Right atrium auricular region (tissue), 2 donors: ENCODE measurements at regions not wholly inside any gene's neighbourhood (a gene's known extent, or its start where the extent isn't known, plus 50 kb on each side); places are given as distances from the start of the nearest gene placed in this dataset.

Experiments used
- DNase-seq: peaks from one replicate; pipeline ENCODE4 v3.0.0-alpha.2; 2019; ENCODE audit warnings: low spot score
- H3K27ac ChIP-seq, 2 donors: fragments of 200-600 bp; sonication (generic); 1 replicate in 1 of 2; 2 replicates in 1 of 2; pipeline ENCODE4 v1.5.1; 2016 to 2019
- H3K27me3 ChIP-seq, 2 donors: fragments of 200-600 bp; sonication (generic); one replicate each; pipeline versions ENCODE4 v1.5.1 to v1.6.0; 2017 to 2019
- H3K36me3 ChIP-seq: fragments of 200-600 bp; sonication (generic); one replicate; pipeline ENCODE4 v1.5.1; 2016
- H3K4me1 ChIP-seq, 2 donors: fragments of 200-600 bp; sonication (generic); one replicate each; pipeline versions ENCODE4 v1.5.1 to v1.6.0; 2017 to 2019
- H3K4me3 ChIP-seq, 2 donors: fragments of 200-600 bp; sonication (generic); 1 replicate in 1 of 2; 2 replicates in 1 of 2; pipeline ENCODE4 v1.5.1; 2017 to 2019; ENCODE audit warnings: mild to moderate bottlenecking in 1 of 2, moderate library complexity in 1 of 2
- H3K9me3 ChIP-seq, 2 donors: fragments of 200-600 bp; sonication (generic); one replicate each; pipeline ENCODE4 v1.5.1; 2019
- TF ChIP-seq, protein P1 (sequence below), 2 donors: fragments of 200-600 bp; sonication (generic); IDR thresholded peaks; one replicate each; pipeline ENCODE4 v1.5.1; 2019; ENCODE audit warnings: antibody characterized with exemption in 2 of 2

DNA sequence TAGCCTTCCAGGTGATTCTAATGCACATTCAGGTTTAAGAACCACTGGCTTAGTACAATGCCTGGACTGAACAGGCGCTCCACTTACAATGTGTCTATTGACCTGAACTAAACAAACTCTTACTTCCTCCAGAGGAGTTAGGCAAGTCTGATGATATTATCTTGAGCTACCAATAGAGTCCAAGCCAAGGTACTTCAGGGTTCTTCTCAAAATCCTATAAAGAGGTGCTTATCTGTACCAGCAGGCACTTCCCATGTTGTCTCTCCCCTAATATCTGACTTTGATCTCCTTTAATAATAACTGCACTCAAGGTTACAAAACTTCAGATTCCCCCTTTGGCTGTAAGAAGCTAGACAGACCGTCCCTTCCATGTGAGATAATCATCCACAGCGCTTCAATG is 157.0 kb upstream of the SVIL start:
- H3K4me1 ChIP-seq, result peaks cover 0 to 8% of the 10 kb centered on the region in 2 donors
- H3K36me3 ChIP-seq, result no peaks in the 10 kb centered on the region
- TF ChIP-seq, protein P1, sequence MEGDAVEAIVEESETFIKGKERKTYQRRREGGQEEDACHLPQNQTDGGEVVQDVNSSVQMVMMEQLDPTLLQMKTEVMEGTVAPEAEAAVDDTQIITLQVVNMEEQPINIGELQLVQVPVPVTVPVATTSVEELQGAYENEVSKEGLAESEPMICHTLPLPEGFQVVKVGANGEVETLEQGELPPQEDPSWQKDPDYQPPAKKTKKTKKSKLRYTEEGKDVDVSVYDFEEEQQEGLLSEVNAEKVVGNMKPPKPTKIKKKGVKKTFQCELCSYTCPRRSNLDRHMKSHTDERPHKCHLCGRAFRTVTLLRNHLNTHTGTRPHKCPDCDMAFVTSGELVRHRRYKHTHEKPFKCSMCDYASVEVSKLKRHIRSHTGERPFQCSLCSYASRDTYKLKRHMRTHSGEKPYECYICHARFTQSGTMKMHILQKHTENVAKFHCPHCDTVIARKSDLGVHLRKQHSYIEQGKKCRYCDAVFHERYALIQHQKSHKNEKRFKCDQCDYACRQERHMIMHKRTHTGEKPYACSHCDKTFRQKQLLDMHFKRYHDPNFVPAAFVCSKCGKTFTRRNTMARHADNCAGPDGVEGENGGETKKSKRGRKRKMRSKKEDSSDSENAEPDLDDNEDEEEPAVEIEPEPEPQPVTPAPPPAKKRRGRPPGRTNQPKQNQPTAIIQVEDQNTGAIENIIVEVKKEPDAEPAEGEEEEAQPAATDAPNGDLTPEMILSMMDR (IDR thresholded peaks at IDR 0.05), result no peak
- DNase-seq, result no peak
- H3K9me3 ChIP-seq, result peaks cover 0 to 12% of the 10 kb centered on the region in 2 donors
- H3K4me3 ChIP-seq, result no peak overlapping the region
- no peak overlapping the region for H3K27ac ChIP-seq
- no peaks in the 10 kb centered on the region for H3K27me3 ChIP-seq

DNA sequence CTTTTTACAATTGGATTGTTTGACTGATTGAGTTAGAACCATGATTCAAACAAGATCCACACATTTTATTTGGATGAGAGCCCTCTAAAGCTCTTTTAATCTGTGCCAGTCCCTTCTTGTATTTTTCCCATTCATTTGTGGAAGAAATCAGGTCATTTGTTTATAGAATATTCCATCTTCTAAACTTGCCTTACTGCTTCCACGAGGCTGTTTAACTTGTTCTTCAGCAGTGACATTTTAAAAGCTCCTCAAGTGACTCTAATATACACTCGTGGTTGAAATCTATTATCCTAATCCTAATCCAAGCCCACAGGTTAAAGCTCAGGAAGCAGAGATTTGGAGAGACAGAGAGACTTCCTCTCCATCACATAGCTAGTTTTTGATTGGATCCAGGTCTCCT is 155.4 kb upstream of the SVIL start:
- peaks cover 0 to 5% of the 10 kb centered on the region in 2 donors for H3K4me1 ChIP-seq
- H3K36me3 ChIP-seq, result no peaks in the 10 kb centered on the region
- peaks cover 0 to 12% of the 10 kb centered on the region in 2 donors for H3K9me3 ChIP-seq
- no peaks in the 10 kb centered on the region for H3K27me3 ChIP-seq
- TF ChIP-seq, protein P1 (IDR thresholded peaks at IDR 0.05), result no peak
- no peak overlapping the region for H3K27ac ChIP-seq
- no peak overlapping the region for H3K4me3 ChIP-seq
- DNase-seq, result no peak

DNA sequence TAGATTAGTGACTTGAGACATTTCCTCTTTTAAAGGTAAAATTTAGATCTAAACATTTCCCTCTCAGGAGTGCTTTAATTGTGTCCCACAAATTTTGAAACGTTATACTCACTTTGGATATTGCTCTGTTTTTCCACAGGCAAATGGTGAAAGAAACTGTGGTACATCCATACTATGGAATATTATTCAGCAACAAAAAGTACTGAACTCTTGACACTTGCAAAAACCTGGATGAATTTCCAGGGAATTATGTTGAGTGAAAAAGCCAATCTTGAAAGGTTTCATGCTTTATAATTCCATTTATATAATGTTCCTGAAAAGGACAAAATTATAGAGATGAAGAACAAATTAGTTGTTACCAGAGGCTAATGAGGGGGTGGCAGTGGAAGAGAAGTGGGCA is 153.3 kb upstream of the SVIL start:
- peaks cover 0 to 6% of the 10 kb centered on the region in 2 donors for H3K4me1 ChIP-seq
- DNase-seq, result no peak
- H3K27me3 ChIP-seq, result no peaks in the 10 kb centered on the region
- H3K4me3 ChIP-seq, result no peak overlapping the region
- no peaks in the 10 kb centered on the region for H3K36me3 ChIP-seq
- TF ChIP-seq, protein P1 (IDR thresholded peaks at IDR 0.05), result no peak
- H3K27ac ChIP-seq, result no peak overlapping the region
- H3K9me3 ChIP-seq, result peaks cover 0 to 12% of the 10 kb centered on the region in 2 donors

DNA sequence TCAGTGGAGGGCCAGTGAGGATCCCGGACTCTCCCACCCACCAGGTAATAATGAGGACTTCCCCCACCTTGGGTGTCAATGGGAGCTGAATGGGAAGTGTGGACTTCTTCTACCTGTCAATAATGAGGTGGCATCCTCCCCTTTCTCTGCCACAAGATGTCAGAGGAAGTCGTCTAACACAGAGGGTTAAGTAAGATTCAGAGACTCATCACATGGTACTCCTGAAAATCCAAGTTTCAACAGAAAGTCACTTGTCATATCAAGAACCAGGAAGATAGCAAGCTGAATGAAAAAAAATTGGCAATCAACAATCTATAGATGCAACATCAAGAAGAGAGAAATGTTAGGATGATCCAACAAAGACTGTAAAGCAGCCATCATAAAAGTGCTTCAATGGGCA is 150.9 kb upstream of the SVIL start:
- H3K4me3 ChIP-seq, result no peak overlapping the region
- no peaks in the 10 kb centered on the region for H3K36me3 ChIP-seq
- H3K9me3 ChIP-seq, result peaks cover 0 to 12% of the 10 kb centered on the region in 2 donors
- TF ChIP-seq, protein P1 (IDR thresholded peaks at IDR 0.05), result no peak
- H3K27ac ChIP-seq, result peak overlapping the region in 1 of 2 donors; percentile 10
- no peak for DNase-seq
- H3K27me3 ChIP-seq, result no peaks in the 10 kb centered on the region
- H3K4me1 ChIP-seq, result peaks cover 0 to 6% of the 10 kb centered on the region in 2 donors

DNA sequence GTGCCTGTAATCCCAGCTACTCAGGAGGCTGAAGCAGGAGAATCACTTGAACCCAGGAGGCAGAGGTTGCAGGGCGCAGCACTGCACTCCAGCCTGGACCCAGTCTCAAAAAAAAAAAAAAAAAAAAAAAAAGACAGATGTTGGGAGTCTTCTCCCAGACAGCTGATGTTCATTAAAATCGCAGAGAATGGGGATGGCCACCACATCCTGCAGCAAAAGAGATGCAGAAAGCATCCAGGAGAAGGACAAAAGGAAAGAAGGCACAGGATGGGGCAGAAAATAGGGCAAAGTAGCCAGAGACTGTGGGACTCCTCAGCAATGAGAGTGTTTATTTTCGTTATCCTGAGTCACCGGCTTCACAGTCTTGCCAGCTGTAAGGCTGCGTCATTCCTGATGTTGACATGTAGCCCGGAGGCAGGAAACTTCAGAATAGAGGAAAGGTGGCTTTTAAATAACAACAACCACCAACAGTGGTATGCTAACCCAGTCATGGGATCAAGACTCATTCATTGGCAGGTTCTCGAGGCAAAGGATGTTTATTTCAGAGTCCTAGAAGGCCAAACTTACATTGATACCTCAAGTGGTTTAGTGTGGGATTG is 149.5 kb upstream of the SVIL start:
- Histone ChIP-seq H3K27ac (peak overlapping the region; percentile 10 to 78), H3K9me3 (peaks cover 0 to 12% of the 10 kb centered on the region in 2 donors), H3K4me1 (peaks cover 0 to 6% of the 10 kb centered on the region in 2 donors), H3K4me3 (no peak overlapping the region), H3K36me3 (no peaks in the 10 kb centered on the region), H3K27me3 (no peaks in the 10 kb centered on the region)
- TF ChIP-seq, protein P1 (IDR thresholded peaks at IDR 0.05), result no peak
- peak; percentile 83 for DNase-seq
